H1 (cell line): ENCODE measurements at regions not wholly inside any gene's neighbourhood (a gene's known extent, or its start where the extent isn't known, plus 50 kb on each side); places are given as distances from the start of the nearest gene placed in this dataset.

Source experiments
- ATF2 ChIP-seq: IDR thresholded peaks from 2 replicates; pipeline ENCODE4 v1.6.1; 2012; ENCODE audit warnings: low read length, inconsistent platforms
- BACH1 ChIP-seq: IDR thresholded peaks from 2 replicates; pipeline ENCODE4 v1.6.1; 2012; ENCODE audit warnings: low read length, improper control_type of control experiment
- CBX8 ChIP-seq: fragments of 300-800, 300-1000 bp; sonication (generic); IDR thresholded peaks from 2 replicates; pipeline ENCODE4 v1.7.1; 2016; ENCODE audit warnings: low read depth, low read length, borderline replicate concordance
- CHD2 ChIP-seq: IDR thresholded peaks from 2 replicates; pipeline ENCODE4 v1.6.1; 2012; ENCODE audit warnings: low read length, improper control_type of control experiment
- CTCF ChIP-seq, 3 experiments: IDR thresholded peaks; 1 replicate in 2 of 3; 2 replicates in 1 of 3; pipeline versions ENCODE4 v1.5.1 to v1.6.1; 2011; ENCODE audit warnings: low read length in 3 of 3, mild to moderate bottlenecking in 3 of 3, inconsistent platforms in 2 of 3, low read depth in 1 of 3, moderate library complexity in 1 of 3; ENCODE audit not compliant: insufficient read depth in 1 of 3; ENCODE audit errors: control extremely low read depth in 1 of 3
- GABPA ChIP-seq: IDR thresholded peaks from 2 replicates; pipeline ENCODE4 v1.6.1; 2011; ENCODE audit warnings: mild to moderate bottlenecking, low read length, moderate library complexity, borderline replicate concordance; ENCODE audit not compliant: insufficient read depth
- MAX ChIP-seq: IDR thresholded peaks from 2 replicates; pipeline ENCODE4 v1.6.1; 2012; ENCODE audit warnings: inconsistent platforms
- POLR2AphosphoS5 ChIP-seq: IDR thresholded peaks from 2 replicates; pipeline ENCODE4 v1.6.1; 2011; ENCODE audit warnings: low read depth, low read length
- RAD21 ChIP-seq, 2 experiments: IDR thresholded peaks in 1 of 2; conservative IDR thresholded peaks in 1 of 2; 2 replicates each; pipeline ENCODE4 v1.6.1; 2011; ENCODE audit warnings: low read depth in 2 of 2, low read length in 2 of 2, improper control_type of control experiment in 1 of 2, inconsistent platforms in 1 of 2, mild to moderate bottlenecking in 1 of 2, moderate library complexity in 1 of 2
- RFX5 ChIP-seq: IDR thresholded peaks from 2 replicates; pipeline ENCODE4 v1.6.1; 2011; ENCODE audit warnings: low read depth, low read length, improper control_type of control experiment, borderline replicate concordance
- SIRT6 ChIP-seq: IDR thresholded peaks from one replicate; pipeline ENCODE4 v1.7.1; 2012; ENCODE audit warnings: low read length, inconsistent platforms
- SUZ12 ChIP-seq: fragments of 200-600 bp; sonication (generic); IDR thresholded peaks from 2 replicates; pipeline ENCODE4 v1.6.1; 2012; ENCODE audit warnings: mild to moderate bottlenecking, inconsistent platforms, low read length, moderate library complexity, mixed read lengths
- TEAD4 ChIP-seq: IDR thresholded peaks from 2 replicates; pipeline ENCODE4 v1.6.1; 2012; ENCODE audit warnings: low read depth, low read length, inconsistent platforms, mixed read lengths
- ZNF274 ChIP-seq: IDR thresholded peaks from 2 replicates; pipeline ENCODE4 v1.7.0; 2012; ENCODE audit warnings: low read length, borderline replicate concordance; ENCODE audit errors: extremely low read depth

- TF ChIP-seq MAX (no peak), RFX5 (no peak), CHD2 (no peak), TEAD4 (no peak), CTCF (IDR thresholded peaks at IDR 0.05; ENCODE audit: control extremely low read depth in 1 of 3, insufficient read depth in 1 of 3, low read depth in 1 of 3, low read length in 3 of 3) (no peak), GABPA (no peak), POLR2AphosphoS5 (no peak), SUZ12 (no peak), RAD21 (IDR thresholded peaks at IDR 0.05 in 1 of 2, conservative IDR thresholded peaks at IDR 0.05 in 1 of 2; ENCODE audit: low read depth in 2 of 2, low read length in 2 of 2) (no peak), ATF2 (no peak), ZNF274 (no peak), BACH1 (no peak), CBX8 (no peak), SIRT6 (no peak)
These were observed 1271.7 kb upstream of the GBE1 start for GRCh38 chr3:83033133-83033532.
